Large intestine (tissue), 3 donors: ENCODE measurements at regions not wholly inside any gene's neighbourhood (a gene's known extent, or its start where the extent isn't known, plus 50 kb on each side); places are given as distances from the start of the nearest gene placed in this dataset.

ENCODE experiments used
- DNase-seq, 2 donors: peaks; one replicate each; pipeline versions ENCODE4 v3.0.0 to v3.0.0-alpha.2; 2013
- H3K27ac ChIP-seq: one replicate; pipeline ENCODE4 v1.5.1; 2013; ENCODE audit warnings: low read length
- H3K27me3 ChIP-seq: 2 replicates; pipeline ENCODE4 v1.6.1; 2013; ENCODE audit warnings: low read length; ENCODE audit not compliant: control insufficient read depth, insufficient read depth
- H3K36me3 ChIP-seq: 2 replicates; pipeline ENCODE4 v1.6.1; 2013; ENCODE audit warnings: low read length; ENCODE audit not compliant: control insufficient read depth, insufficient read depth
- H3K4me1 ChIP-seq: one replicate; pipeline ENCODE4 v1.6.1; 2013; ENCODE audit warnings: low read length; ENCODE audit not compliant: control insufficient read depth, insufficient read depth
- H3K4me3 ChIP-seq: one replicate; pipeline ENCODE4 v1.5.1; 2013; ENCODE audit warnings: low read length
- H3K9me3 ChIP-seq: one replicate; pipeline ENCODE4 v1.6.1; 2013; ENCODE audit warnings: mild to moderate bottlenecking, low read depth, low read length, moderate library complexity; ENCODE audit not compliant: control insufficient read depth
- WGBS: methylation state at CpG from one replicate; pipeline ENCODE4 v1.1.5; 2013; ENCODE audit warnings: low lambda C conversion rate; ENCODE audit not compliant: insufficient coverage; 5-methylcytosine and 5-hydroxymethylcytosine counted together

DNA sequence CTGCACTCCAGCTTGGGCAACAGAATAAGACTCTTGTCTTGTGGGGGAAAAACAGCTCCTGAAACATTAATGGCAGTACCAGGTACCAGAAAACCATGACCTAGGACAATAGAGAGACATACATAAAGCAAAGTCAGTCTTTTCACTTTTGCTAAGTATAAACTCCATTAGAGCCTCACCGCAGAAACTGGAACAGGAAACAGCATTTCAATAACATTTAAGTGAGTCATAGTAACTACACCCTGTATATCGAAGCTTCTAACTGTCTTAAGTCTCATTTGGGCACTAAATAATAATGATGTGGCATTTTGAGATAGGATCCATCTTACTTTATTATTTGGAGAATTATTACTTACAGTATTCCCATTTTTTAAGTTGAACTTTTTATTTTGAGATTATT, 517.8 kb upstream of the CELF2 start:
- Histone ChIP-seq H3K9me3 (no peaks in the 10 kb centered on the region), H3K27me3 (no peaks in the 10 kb centered on the region), H3K27ac (no peak overlapping the region), H3K4me1 (no peaks in the 10 kb centered on the region), H3K36me3 (no peaks in the 10 kb centered on the region), H3K4me3 (no peak overlapping the region)
- WGBS = no CpG with 5 or more reads among the region's 2 CpGs
- no peak for DNase-seq

DNA sequence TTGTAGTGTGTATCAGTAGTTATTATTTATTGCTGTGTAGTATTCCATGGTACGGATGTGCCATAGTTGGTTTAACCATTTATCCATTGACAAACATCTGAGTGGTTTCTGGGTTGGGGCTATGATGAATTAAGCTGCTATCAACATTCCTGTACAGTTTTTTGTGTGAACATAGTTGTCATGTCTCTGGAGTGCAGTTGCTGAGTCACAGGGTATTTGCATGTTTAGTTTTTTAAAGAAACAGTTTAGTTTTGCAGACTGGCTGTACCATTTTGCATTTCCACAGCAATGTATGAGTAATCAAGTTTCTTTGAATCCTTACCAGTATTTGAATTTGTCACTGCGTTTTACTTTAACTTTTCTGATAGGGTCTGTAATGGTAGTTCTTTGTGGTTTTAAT, 516.7 kb upstream of the CELF2 start:
- H3K4me1 ChIP-seq = no peaks in the 10 kb centered on the region

DNA sequence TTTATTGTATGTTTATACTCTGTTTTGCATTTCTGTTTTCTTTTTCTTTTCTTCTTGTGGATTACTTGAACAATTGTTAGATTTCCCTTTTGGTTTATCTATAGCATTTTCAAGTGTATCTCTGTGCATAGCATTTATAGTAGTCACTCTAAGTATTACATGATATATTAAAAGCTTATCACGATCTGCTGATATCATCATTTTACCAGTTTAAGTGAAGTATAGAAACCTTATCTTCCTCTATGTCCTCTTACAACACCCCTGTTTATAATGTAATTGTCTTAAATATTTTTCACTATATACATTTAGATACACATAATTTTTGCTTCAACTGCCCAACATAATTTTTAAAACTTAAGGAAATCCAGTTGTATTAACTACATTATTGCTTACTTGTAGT, 513.9 kb upstream of the CELF2 start:
- Histone ChIP-seq H3K4me3 (no peak overlapping the region), H3K27ac (no peak overlapping the region), H3K36me3 (no peaks in the 10 kb centered on the region), H3K27me3 (no peaks in the 10 kb centered on the region), H3K4me1 (no peaks in the 10 kb centered on the region), H3K9me3 (no peaks in the 10 kb centered on the region)
- DNase-seq = no peak
- 100% methylated on average over 1 of the region's 1 CpG for WGBS

More for the DNA sequence above, 516.7 kb upstream of the CELF2 start:
- no peaks in the 10 kb centered on the region for H3K27me3 ChIP-seq
- H3K27ac ChIP-seq = no peak overlapping the region
- no peaks in the 10 kb centered on the region for H3K9me3 ChIP-seq
- DNase-seq = no peak
- no peaks in the 10 kb centered on the region for H3K36me3 ChIP-seq
- no CpG with 5 or more reads among the region's 2 CpGs for WGBS
- H3K4me3 ChIP-seq = no peak overlapping the region

DNA sequence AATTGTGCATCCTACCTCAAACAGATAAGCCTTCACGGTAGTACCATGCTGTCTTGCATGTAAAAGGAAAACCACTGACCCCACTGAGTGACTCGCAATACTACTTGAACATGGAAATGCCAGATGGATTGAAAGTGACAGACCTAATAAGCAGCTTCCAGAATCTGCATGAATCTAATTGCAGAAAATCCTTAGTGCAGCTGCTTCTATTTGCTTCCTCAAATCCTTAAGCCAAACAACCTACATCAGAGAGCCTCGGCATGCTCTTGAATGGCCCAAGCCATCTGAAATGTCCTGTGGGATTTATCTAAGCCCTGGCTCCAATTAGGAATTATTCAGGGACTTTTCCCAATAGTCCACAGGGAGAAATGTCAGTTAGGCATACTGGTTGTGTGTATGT, 509.5 kb upstream of the CELF2 start:
- no CpG with 5 or more reads among the region's 3 CpGs for WGBS
- no peaks in the 10 kb centered on the region for H3K9me3 ChIP-seq

DNA sequence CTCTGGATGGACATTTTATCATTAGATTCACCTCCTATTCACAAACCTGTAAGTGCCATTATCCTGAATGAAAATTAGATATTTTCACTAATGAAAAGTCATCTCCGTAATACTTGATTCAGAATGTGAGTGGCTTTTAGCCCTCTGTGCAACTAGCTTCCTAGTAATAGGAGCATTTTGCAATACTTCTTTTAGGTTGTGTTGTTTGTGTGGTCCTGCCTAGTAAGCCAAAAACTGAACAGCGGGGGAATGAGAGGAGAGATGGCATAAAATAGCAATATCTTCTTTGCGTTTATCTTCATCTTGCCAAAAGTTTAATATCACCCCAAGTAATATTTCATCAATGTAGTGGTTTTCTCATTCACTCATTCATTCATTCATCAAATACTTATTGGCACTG, 507.5 kb upstream of the CELF2 start:
- 100% methylated on average over 1 of the region's 3 CpGs for WGBS
- DNase-seq = no peak
- H3K27me3 ChIP-seq = no peaks in the 10 kb centered on the region
- H3K36me3 ChIP-seq = no peaks in the 10 kb centered on the region
- H3K27ac ChIP-seq = no peak overlapping the region
- H3K4me3 ChIP-seq = no peak overlapping the region
- H3K4me1 ChIP-seq = no peaks in the 10 kb centered on the region
- H3K9me3 ChIP-seq = no peaks in the 10 kb centered on the region

More for the DNA sequence above, 509.5 kb upstream of the CELF2 start:
- Histone ChIP-seq H3K4me3 (no peak overlapping the region), H3K27me3 (no peaks in the 10 kb centered on the region), H3K36me3 (no peaks in the 10 kb centered on the region), H3K4me1 (no peaks in the 10 kb centered on the region), H3K27ac (no peak overlapping the region)
- DNase-seq = no peak

DNA sequence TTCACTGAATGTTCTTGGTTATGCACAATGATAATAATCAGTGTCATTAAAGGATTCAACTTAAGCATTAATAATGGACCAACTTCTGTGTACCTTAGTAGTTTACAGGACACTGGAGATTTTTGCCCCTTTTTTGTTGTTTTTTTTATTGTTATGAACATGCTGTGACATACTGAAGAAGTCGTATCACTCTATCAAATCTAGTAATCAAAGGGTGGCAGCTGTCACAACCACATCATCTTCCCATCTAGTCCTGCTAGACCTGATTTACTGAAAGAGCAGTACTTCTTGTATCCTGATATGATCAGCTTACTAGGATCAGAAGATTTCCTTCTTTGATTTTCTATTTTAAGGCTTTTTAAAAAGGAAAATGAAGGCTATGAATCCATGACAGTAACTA, 504.6 kb upstream of the CELF2 start:
- WGBS = no CpG with 5 or more reads among the region's 1 CpG
- Histone ChIP-seq H3K27ac (no peak overlapping the region), H3K4me1 (no peaks in the 10 kb centered on the region), H3K36me3 (no peaks in the 10 kb centered on the region), H3K4me3 (no peak overlapping the region), H3K27me3 (no peaks in the 10 kb centered on the region), H3K9me3 (no peaks in the 10 kb centered on the region)
- no peak for DNase-seq

DNA sequence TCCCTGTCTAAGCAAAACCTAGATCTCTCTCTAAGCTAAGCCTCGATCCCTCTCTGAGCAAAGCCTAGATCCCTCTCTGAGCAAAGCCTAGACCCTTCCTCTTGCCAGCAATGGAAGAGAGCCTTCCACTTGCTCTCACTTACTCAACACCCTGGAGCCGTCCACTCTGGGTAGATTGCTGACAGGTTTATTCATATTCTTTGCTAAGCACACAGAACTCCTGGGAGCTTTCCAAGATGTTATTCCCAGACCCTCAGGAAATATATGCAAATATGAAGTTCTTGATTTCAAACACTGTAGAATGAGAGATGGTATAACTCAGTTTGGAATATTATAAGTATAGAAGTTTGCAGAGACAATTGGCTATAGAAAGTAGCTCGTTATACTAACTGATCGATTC, 503.8 kb upstream of the CELF2 start:
- no peak for DNase-seq
- Histone ChIP-seq H3K4me1 (no peaks in the 10 kb centered on the region), H3K9me3 (no peaks in the 10 kb centered on the region), H3K27ac (no peak overlapping the region), H3K27me3 (no peaks in the 10 kb centered on the region), H3K36me3 (no peaks in the 10 kb centered on the region), H3K4me3 (no peak overlapping the region)
- WGBS = 100% methylated on average over 2 of the region's 4 CpGs

DNA sequence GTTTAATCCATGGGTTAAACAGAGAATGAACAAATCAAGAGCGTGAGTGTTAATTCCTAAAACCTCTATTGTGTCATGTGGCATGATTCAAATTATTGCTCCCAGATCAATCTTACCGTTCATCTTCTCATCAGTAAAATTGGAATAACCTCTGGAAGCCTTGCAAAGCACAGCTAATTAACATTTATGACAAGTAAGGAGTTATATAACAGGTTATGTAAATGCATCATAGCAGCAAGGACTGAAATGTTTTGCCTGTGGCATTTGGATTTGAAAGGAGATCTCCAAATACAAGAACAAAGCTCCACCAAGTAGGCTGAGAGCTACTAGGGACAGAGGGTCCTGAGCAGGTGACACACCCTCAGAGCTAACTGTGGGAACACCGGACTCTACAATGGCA, 502.9 kb upstream of the CELF2 start:
- H3K9me3 ChIP-seq = no peaks in the 10 kb centered on the region
- no CpG with 5 or more reads among the region's 3 CpGs for WGBS
- H3K27ac ChIP-seq = no peak overlapping the region
- no peaks in the 10 kb centered on the region for H3K27me3 ChIP-seq
- no peak overlapping the region for H3K4me3 ChIP-seq
- DNase-seq = no peak
- no peaks in the 10 kb centered on the region for H3K36me3 ChIP-seq
- no peaks in the 10 kb centered on the region for H3K4me1 ChIP-seq

DNA sequence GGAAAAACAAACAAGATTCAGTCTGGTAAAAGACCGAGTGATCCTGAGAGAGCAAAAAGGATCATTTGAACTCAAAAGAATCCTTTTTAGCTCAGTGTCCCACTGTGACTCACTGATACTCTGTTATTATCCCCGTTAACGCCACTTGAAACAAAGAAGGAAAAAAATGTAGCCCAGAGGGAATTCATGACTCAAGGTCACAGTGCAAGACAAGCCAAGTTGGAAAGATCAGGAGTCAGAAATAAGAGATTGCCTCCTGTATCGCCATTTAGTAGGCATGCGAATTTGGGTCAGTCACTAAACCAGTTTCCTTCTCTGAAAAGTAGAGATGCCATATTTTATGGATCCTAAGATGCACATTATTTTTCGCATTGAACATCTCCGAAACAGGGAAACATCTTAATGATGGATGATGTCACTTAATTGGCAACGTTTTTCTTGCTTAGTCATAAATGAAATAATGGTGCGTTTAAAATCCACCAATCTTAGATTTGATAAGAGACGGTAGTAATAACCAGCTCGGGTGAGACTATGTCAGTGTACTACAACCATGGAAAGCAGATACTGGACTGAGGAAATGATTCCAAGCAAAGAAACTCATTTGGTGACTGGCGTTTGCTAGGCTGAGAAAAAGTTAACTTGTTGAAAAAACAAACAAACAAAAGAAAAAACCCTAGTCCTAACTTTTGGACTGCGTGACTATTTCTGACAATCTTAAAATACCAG, 502.0 kb upstream of the CELF2 start:
- DNase-seq = no peak
- no peaks in the 10 kb centered on the region for H3K36me3 ChIP-seq
- H3K4me1 ChIP-seq = no peaks in the 10 kb centered on the region
- 45% methylated on average over 4 of the region's 13 CpGs for WGBS
- H3K27me3 ChIP-seq = no peaks in the 10 kb centered on the region
- H3K4me3 ChIP-seq = no peak overlapping the region
- H3K27ac ChIP-seq = no peak overlapping the region
- no peaks in the 10 kb centered on the region for H3K9me3 ChIP-seq

DNA sequence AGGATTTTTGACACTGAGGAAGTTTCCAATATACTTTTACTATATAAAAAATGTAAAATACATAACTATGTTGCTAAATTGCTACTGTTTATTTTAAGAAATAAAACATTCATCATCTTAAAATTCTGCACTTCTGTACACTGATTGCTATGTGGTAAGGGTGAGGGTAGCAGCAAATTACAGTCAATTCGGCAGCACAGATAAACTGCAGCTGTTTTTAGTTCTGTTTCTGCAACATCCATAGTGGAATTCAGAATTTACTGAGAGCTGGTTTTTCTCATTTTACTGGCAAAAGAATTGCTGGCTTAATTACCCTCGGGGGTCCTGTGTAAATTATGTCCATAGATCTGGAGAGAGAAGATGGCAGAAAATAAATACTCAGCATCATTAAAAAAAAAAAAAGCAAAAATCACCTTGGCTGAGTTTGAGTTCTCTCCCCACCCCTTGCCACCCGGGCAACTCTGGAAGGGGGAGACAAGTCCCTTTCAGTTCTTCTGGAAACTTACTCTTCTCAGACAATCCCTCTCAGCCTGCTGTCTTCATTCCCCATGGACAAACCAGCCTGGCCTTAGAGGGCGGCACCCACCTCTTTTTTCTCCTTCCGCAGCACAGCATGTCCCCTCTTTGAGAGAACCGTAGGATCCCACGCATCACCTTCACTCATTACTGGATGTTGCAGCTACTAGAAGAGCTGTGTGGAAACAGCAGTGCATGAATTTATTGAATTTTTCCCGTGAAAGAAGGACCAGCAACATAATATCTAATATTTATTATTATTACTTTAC, 501.1 kb upstream of the CELF2 start:
- 33% methylated on average over 1 of the region's 8 CpGs for WGBS

DNA sequence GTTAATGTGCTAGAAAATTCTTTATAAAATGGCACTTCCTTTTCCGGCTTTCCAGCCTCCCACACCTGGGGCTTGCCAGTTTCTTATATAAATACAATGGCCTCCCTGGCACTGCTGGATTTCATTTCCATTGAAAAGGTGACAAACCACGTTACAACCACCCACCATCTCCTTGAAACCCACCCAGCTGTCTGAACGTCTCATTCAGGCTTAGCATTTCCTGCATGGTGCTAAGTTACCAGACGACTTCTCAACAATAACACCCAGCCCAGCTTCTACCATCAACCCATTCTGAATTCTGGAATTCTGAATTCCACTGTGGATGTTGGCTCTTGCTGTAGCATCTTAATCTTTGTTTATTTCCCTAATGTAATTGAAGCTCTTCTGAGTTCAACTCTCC, 499.8 kb upstream of the CELF2 start:
- H3K4me3 ChIP-seq = no peak overlapping the region
- H3K4me1 ChIP-seq = no peaks in the 10 kb centered on the region
- H3K27ac ChIP-seq = no peak overlapping the region
- no peaks in the 10 kb centered on the region for H3K27me3 ChIP-seq
- H3K9me3 ChIP-seq = no peaks in the 10 kb centered on the region
- DNase-seq = no peak
- WGBS = 80% methylated on average over 2 of the region's 4 CpGs
- H3K36me3 ChIP-seq = no peaks in the 10 kb centered on the region

More for the DNA sequence above, 501.1 kb upstream of the CELF2 start:
- no peaks in the 10 kb centered on the region for H3K27me3 ChIP-seq
- no peak for DNase-seq
- H3K36me3 ChIP-seq = no peaks in the 10 kb centered on the region
- H3K4me1 ChIP-seq = no peaks in the 10 kb centered on the region
- H3K9me3 ChIP-seq = no peaks in the 10 kb centered on the region
- no peak overlapping the region for H3K27ac ChIP-seq
- no peak overlapping the region for H3K4me3 ChIP-seq
